ENCODE measurements at regions not wholly inside any gene's neighbourhood (a gene's known extent, or its start where the extent isn't known, plus 50 kb on each side); places are given as distances from the start of the nearest gene placed in this dataset.

DNA sequence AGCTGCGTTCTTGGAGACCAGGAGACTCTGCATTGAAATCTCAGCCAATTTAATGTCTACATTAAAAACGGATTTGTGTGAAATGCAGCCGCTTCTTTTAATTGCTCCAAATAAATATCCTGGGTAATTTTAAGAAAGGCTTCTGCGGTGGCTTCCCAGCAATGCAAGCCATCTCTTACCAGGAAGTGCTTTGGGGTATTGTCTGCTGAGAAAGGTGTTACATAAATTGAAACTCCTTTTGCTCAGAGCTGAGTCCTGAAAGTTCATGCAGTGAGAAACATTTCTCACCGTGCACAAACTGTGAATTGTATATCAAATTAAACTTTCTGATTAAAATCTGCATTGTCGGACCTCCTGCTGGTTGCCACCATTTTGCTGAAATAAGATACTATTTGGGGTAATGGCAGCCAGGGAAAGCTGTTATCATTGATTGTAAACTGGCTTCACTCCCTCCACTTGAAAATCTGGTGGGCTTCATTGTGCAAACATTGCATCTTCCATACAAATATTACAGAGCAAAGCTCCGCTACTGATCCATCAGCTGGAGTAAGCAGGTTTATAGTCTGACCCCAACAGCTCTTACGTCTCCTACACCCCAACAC is 59.5 kb downstream of the ZIC5 start:
- H3K4me3 ChIP-seq (replicated peaks in 1 of 3; ENCODE audit: insufficient read depth in 1 of 3, low read depth in 2 of 3, low read length in 3 of 3), result no peak overlapping the region
- no peak for FAIRE-seq
- H3K4me1 ChIP-seq (ENCODE audit: insufficient read depth, low read length), result peaks cover 52% of the 10 kb centered on the region
- H3K9me3 ChIP-seq (ENCODE audit: low read length), result no peaks in the 10 kb centered on the region
- H4K20me1 ChIP-seq (ENCODE audit: insufficient read depth, low read length), result no peaks in the 10 kb centered on the region
- no peak overlapping the region for H3K27ac ChIP-seq (ENCODE audit: extremely low read length, insufficient read depth, low read length)
- no peaks in the 10 kb centered on the region for H3K79me2 ChIP-seq (ENCODE audit: insufficient read depth, low read length)
- CTCF ChIA-PET (ENCODE audit: low intra/inter-chr PET ratio, low total read pairs), result no interaction called here
- H2AFZ ChIP-seq (ENCODE audit: low read length), result no peak overlapping the region
- 57% methylated on average over 8 of the region's 8 CpGs for WGBS (ENCODE audit: low lambda C conversion rate)
- intact Hi-C loops (cut with micrococcal nuclease; ENCODE audit: unreplicated experiment), result no loop called here
- no peak overlapping the region for H3K9ac ChIP-seq (ENCODE audit: insufficient read depth, low read depth, low read length)
- DNase-seq (ENCODE audit: low spot score), result no peak
- H3K36me3 ChIP-seq (replicated peaks in 1 of 2; ENCODE audit: control insufficient read depth in 1 of 2, insufficient read depth in 2 of 2, low read length in 2 of 2), result no peaks in the 10 kb centered on the region
- BruUV-seq (replicated peaks), result no TSS peak
- no peak for ATAC-seq
- in situ Hi-C loops (cut with HindIII; ENCODE audit: extremely low pct_ligation_motif_present, low pct_unique_long_range_greater_than_20kb), result loop anchor here (10.0 kb wide), 1 partner anchor 603 kb away; no protein-coding TSS in a partner anchor
- POLR2A ChIA-PET, result no interaction called here
- H3K27me3 ChIP-seq (ENCODE audit: control insufficient read depth in 1 of 2, insufficient read depth in 2 of 2, low read length in 2 of 2), result peaks cover 0 to 18% of the 10 kb centered on the region in 2 experiments; a peak in 4 of 5 replicates
- TF ChIP-seq ELF4 (CRISPR knock-in tag; IDR thresholded peaks at IDR 0.05; ENCODE audit: borderline replicate concordance), result no peak
- no peak for TF ChIP-seq ZNF20 (CRISPR knock-in tag; IDR thresholded peaks at IDR 0.05)
- TF ChIP-seq ZSCAN20 (CRISPR knock-in tag; IDR thresholded peaks at IDR 0.05; ENCODE audit: borderline replicate concordance), result no peak
- no peak for TF ChIP-seq EZH2 (conservative IDR thresholded peaks at IDR 0.05; ENCODE audit: low read depth, low read length)
- no peak for TF ChIP-seq ZNF30 (CRISPR knock-in tag; IDR thresholded peaks at IDR 0.05)
- TF ChIP-seq, protein P1, sequence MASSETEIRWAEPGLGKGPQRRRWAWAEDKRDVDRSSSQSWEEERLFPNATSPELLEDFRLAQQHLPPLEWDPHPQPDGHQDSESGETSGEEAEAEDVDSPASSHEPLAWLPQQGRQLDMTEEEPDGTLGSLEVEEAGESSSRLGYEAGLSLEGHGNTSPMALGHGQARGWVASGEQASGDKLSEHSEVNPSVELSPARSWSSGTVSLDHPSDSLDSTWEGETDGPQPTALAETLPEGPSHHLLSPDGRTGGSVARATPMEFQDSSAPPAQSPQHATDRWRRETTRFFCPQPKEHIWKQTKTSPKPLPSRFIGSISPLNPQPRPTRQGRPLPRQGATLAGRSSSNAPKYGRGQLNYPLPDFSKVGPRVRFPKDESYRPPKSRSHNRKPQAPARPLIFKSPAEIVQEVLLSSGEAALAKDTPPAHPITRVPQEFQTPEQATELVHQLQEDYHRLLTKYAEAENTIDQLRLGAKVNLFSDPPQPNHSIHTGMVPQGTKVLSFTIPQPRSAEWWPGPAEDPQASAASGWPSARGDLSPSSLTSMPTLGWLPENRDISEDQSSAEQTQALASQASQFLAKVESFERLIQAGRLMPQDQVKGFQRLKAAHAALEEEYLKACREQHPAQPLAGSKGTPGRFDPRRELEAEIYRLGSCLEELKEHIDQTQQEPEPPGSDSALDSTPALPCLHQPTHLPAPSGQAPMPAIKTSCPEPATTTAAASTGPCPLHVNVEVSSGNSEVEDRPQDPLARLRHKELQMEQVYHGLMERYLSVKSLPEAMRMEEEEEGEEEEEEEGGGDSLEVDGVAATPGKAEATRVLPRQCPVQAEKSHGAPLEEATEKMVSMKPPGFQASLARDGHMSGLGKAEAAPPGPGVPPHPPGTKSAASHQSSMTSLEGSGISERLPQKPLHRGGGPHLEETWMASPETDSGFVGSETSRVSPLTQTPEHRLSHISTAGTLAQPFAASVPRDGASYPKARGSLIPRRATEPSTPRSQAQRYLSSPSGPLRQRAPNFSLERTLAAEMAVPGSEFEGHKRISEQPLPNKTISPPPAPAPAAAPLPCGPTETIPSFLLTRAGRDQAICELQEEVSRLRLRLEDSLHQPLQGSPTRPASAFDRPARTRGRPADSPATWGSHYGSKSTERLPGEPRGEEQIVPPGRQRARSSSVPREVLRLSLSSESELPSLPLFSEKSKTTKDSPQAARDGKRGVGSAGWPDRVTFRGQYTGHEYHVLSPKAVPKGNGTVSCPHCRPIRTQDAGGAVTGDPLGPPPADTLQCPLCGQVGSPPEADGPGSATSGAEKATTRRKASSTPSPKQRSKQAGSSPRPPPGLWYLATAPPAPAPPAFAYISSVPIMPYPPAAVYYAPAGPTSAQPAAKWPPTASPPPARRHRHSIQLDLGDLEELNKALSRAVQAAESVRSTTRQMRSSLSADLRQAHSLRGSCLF (CRISPR knock-in tag; IDR thresholded peaks at IDR 0.05; ENCODE audit: borderline replicate concordance), result no peak
- TF ChIP-seq AHR (CRISPR knock-in tag; IDR thresholded peaks at IDR 0.05), result no peak
- no peak for TF ChIP-seq GABPA (IDR thresholded peaks at IDR 0.05; ENCODE audit: low read depth, low read length)
- TF ChIP-seq GABPA (CRISPR knock-in tag; IDR thresholded peaks at IDR 0.05; ENCODE audit: low read depth), result no peak
- TF ChIP-seq SMARCC2 (IDR thresholded peaks at IDR 0.05), result no peak
- TF ChIP-seq MAZ (IDR thresholded peaks at IDR 0.05; ENCODE audit: borderline replicate concordance, low read depth, low read length), result no peak
- TF ChIP-seq MAZ (CRISPR knock-in tag; IDR thresholded peaks at IDR 0.05; ENCODE audit: low read depth), result no peak
- no peak for TF ChIP-seq PAWR (CRISPR knock-in tag; IDR thresholded peaks at IDR 0.05; ENCODE audit: borderline replicate concordance)
- no peak for TF ChIP-seq SPEN (CRISPR knock-in tag; IDR thresholded peaks at IDR 0.05; ENCODE audit: low read depth)
- TF ChIP-seq FOSL2 (CRISPR knock-in tag; IDR thresholded peaks at IDR 0.05), result no peak
- TF ChIP-seq CENPX (CRISPR knock-in tag; IDR thresholded peaks at IDR 0.05), result no peak
- no peak for TF ChIP-seq ZZZ3 (CRISPR knock-in tag; IDR thresholded peaks at IDR 0.05; ENCODE audit: borderline replicate concordance)
- TF ChIP-seq, protein P2, sequence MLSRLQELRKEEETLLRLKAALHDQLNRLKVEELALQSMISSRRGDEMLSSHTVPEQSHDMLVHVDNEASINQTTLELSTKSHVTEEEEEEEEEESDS (CRISPR knock-in tag; IDR thresholded peaks at IDR 0.05; ENCODE audit: borderline replicate concordance), result no peak
- no peak for TF ChIP-seq RFX3 (CRISPR knock-in tag; IDR thresholded peaks at IDR 0.05)
- TF ChIP-seq ZC3H13 (CRISPR knock-in tag; IDR thresholded peaks at IDR 0.05), result no peak
- H3K4me2 ChIP-seq (ENCODE audit: low read depth, low read length), result no peak overlapping the region
